Ovary (tissue), 7 donors: ENCODE measurements at regions not wholly inside any gene's neighbourhood (a gene's known extent, or its start where the extent isn't known, plus 50 kb on each side); places are given as distances from the start of the nearest gene placed in this dataset.

Experiments
- DNase-seq, 5 donors: peaks; one replicate each; pipeline ENCODE4 v3.0.0-alpha.2; 2019 to 2020
- H3K27ac ChIP-seq, 2 donors: fragments of 200-600 bp; one replicate each; pipeline versions ENCODE4 v1.5.1 to v1.8.0; 2019 to 2022
- H3K27me3 ChIP-seq: fragments of 200-600 bp; one replicate; pipeline ENCODE4 v1.8.0; 2022
- H3K36me3 ChIP-seq: fragments of 200-600 bp; sonication (generic); one replicate; pipeline ENCODE4 v1.5.1; 2019
- H3K4me1 ChIP-seq: one replicate; pipeline ENCODE4 v1.8.1; 2013; ENCODE audit warnings: mild to moderate bottlenecking, moderate library complexity; ENCODE audit not compliant: insufficient read depth
- H3K4me3 ChIP-seq: fragments of 200-600 bp; sonication (generic); one replicate; pipeline ENCODE4 v1.5.1; 2017
- H3K9me3 ChIP-seq, 2 donors: fragments of 200-600 bp in 1 of 2; sonication (generic) in 1 of 2; one replicate each; pipeline versions ENCODE4 v1.5.1 to v1.8.1; 2013 to 2019; ENCODE audit warnings: mild to moderate bottlenecking in 1 of 2, moderate library complexity in 1 of 2
- EP300 ChIP-seq: sonication (generic); formaldehyde crosslinking; IDR thresholded peaks from one replicate; pipeline ENCODE4 v1.6.1; 2017; ENCODE audit warnings: antibody characterized with exemption
- POLR2A ChIP-seq: fragments of 450-650 bp; IDR thresholded peaks from one replicate; pipeline ENCODE4 v1.6.1; 2017; ENCODE audit warnings: antibody characterized with exemption, mild to moderate bottlenecking, moderate library complexity
- WGBS, 3 donors: extraction: QIAGEN DNeasy Blood & Tissue Kit in 1 of 3; methylation state at CpG; one replicate each; pipeline versions ENCODE4 v1.1.5 to v1.1.7; 2013 to 2017; 5-methylcytosine and 5-hydroxymethylcytosine counted together
- intact Hi-C, 4 donors: fragments of 100-400 bp; cut with DNase I; formaldehyde crosslinking; loops; one replicate each; pipeline versions ENCODE4 v1.11.0 to v1.15.1; 2022 to 2023
- TF ChIP-seq, protein P1 (sequence below), 3 donors: fragments of 450-650 bp in 2 of 3; fragments of 200-600 bp in 1 of 3; IDR thresholded peaks; one replicate each; pipeline versions ENCODE4 v1.5.1 to v1.8.0; 2016 to 2022; ENCODE audit warnings: antibody characterized with exemption in 3 of 3, mild to moderate bottlenecking in 1 of 3
- donor health status: DM: no; HTN: no; CAD: no; lungs with moderate emphysema.
- donor health status: DM: no; HTN: no; CAD: no.
- donor health status: Bipolar disorder and iron deficiency.
- donor health status: DM: no; HTN: no; CAD: no.
- donor health status: DM: yes; HTN: yes; CAD: no.

DNA sequence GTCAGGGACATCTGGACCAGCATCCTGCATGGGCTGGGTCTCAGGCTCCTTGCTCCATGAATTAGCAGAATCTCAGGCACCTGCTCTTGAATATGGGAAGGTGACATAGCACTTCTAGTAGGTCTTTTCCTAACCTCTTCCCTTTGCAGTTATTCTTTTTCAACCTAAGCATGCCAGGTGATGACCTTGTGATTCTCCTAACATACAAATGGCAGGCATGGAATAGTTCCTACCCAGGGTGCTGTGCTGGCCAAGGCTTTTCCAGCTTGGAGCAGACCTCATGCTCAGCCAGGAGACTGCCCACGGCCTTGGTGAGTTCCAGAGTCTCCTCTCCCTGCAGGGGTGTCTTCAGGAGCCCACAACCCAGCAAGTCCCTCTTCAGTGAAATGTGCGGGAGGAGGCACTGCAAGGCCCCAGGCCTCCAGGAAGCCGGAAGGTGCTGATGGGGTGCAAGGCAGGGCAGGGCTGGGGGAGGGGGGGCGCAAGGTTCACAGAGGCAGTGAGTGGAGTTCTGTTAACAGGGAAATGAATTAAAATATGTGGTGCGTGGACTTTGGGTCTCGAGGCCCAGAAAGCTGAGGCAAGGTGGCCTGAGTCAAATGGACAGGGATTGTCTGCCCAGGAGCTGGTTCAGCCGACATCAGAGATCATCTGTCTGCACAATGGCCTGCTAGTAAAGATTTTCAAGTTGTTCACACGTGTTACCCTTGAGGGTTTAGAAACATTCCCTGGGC is 75.9 kb upstream of the SEPTIN5 start:
- Histone ChIP-seq H3K4me3 (no peak overlapping the region), H3K27me3 (no peaks in the 10 kb centered on the region), H3K9me3 (no peaks in the 10 kb centered on the region), H3K36me3 (no peaks in the 10 kb centered on the region), H3K4me1 (no peaks in the 10 kb centered on the region), H3K27ac (no peak overlapping the region)
- intact Hi-C loops = no loop called here
- TF ChIP-seq EP300 = no peak
- no peak for TF ChIP-seq POLR2A
- TF ChIP-seq, protein P1, sequence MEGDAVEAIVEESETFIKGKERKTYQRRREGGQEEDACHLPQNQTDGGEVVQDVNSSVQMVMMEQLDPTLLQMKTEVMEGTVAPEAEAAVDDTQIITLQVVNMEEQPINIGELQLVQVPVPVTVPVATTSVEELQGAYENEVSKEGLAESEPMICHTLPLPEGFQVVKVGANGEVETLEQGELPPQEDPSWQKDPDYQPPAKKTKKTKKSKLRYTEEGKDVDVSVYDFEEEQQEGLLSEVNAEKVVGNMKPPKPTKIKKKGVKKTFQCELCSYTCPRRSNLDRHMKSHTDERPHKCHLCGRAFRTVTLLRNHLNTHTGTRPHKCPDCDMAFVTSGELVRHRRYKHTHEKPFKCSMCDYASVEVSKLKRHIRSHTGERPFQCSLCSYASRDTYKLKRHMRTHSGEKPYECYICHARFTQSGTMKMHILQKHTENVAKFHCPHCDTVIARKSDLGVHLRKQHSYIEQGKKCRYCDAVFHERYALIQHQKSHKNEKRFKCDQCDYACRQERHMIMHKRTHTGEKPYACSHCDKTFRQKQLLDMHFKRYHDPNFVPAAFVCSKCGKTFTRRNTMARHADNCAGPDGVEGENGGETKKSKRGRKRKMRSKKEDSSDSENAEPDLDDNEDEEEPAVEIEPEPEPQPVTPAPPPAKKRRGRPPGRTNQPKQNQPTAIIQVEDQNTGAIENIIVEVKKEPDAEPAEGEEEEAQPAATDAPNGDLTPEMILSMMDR (IDR thresholded peaks at IDR 0.05) = no peak
- 79 to 88% (median 82%) methylated on average over 8 of the region's 8 CpGs for WGBS, 3 donors
- DNase-seq = no peak

DNA sequence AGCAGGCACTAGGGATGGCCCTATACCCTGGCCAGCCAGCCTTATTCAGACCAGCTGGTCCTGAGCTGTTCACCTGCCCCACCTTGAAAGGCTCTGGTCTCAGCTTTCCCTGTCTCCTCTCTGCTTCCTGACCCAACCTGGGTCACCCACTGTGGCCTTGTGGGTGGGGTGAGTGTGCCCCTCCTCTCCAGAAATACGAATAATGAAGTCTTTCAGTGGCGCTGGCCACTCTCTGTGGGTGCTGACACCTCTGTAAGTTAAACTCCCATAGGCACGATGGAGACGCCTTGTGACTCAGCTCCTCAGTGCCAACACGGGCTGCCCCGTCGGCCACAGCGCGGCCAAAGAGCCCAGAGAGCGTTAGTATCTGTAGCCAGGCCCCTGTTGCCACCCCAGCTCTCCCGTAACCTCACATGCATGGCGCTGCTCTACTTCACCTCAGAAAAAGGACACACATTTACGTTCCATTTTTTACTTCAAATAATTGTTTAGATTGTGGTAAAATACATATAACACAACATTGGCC is 74.6 kb upstream of the SEPTIN5 start:
- Histone ChIP-seq H3K36me3 (no peaks in the 10 kb centered on the region), H3K9me3 (no peaks in the 10 kb centered on the region), H3K27me3 (no peaks in the 10 kb centered on the region), H3K4me3 (no peak overlapping the region), H3K4me1 (no peaks in the 10 kb centered on the region), H3K27ac (no peak overlapping the region)
- DNase-seq = no peak
- TF ChIP-seq POLR2A (no peak), EP300 (no peak)
- WGBS, 3 donors = 79 to 90% (median 88%) methylated on average over 13 of the region's 13 CpGs
- intact Hi-C loops = no loop called here

DNA sequence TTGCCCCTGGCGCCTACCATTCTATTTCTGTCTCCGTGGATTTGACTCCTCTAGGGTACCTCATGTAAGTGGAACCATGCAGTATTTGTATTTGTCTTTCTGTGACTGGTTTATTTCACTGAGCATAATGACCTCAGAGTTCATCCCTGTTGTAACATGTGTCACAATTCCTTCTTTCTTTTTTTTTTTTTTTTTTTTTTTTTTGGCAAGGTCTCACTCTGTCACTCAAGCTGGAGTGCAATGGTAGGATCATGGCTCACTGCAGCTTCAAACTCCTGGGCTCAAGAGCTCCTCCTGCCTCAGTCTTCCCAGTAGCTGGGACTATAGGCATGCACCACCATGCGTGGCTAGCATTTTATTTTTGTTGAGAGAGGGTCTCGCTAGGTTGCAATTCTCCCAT is 74.0 kb upstream of the SEPTIN5 start:
- no peaks in the 10 kb centered on the region for H3K4me1 ChIP-seq
- H3K36me3 ChIP-seq = no peaks in the 10 kb centered on the region
- intact Hi-C loops = no loop called here
- H3K27me3 ChIP-seq = no peaks in the 10 kb centered on the region
- TF ChIP-seq EP300 (no peak), POLR2A (no peak)
- TF ChIP-seq, protein P1 (IDR thresholded peaks at IDR 0.05) = no peak
- H3K4me3 ChIP-seq = no peak overlapping the region
- no peaks in the 10 kb centered on the region for H3K9me3 ChIP-seq
- no peak overlapping the region for H3K27ac ChIP-seq
- 78 to 95% (median 79%) methylated on average over 4 of the region's 4 CpGs for WGBS, 3 donors
- DNase-seq = no peak

DNA sequence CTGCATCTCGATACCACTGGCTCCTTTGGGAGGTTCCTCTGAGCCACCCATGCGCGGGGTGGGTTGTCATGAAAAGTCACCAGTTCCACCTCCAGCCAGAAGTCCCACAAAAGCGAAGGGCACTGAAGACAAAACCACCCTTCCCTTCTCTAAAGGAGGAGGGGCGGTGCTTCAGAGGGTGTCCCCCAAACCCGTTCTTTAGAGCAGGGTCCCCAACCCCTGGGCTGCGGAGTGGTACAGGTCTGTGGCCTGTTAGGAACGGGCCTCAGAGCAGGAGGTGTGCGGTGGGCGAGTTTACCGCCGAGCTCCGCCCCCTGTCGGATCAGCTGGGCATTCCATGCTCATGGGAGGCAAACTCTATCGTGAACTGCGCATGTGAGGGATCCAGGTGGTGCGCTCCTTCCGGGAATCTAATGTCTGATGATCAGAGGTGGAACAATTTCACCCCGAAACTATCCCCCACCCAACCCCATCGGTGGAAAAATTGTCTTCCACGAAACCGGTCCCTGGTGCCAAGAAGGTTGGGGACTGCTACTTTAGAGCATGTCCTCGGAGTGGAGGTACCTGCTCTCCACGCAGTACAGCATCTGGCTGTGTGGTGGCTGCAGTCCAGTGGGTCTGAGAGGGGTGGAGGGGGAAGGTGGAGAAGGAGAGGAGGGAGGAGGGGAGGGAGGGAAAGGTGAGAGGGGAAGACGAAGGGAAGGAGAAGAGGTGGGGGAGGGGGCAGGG is 72.9 kb upstream of the SEPTIN5 start:
- Histone ChIP-seq H3K27ac (no peak overlapping the region), H3K36me3 (no peaks in the 10 kb centered on the region), H3K4me3 (no peak overlapping the region), H3K27me3 (no peaks in the 10 kb centered on the region), H3K4me1 (no peaks in the 10 kb centered on the region), H3K9me3 (no peaks in the 10 kb centered on the region)
- 25 to 29% (median 28%) methylated on average over 25 of the region's 25 CpGs for WGBS, 3 donors
- no peak for DNase-seq
- intact Hi-C loops = no loop called here
- TF ChIP-seq EP300 (no peak), POLR2A (no peak)
- TF ChIP-seq, protein P1 (IDR thresholded peaks at IDR 0.05) = no peak
